GM18909 (cell line): ENCODE measurements at regions not wholly inside any gene's neighbourhood (a gene's known extent, or its start where the extent isn't known, plus 50 kb on each side); places are given as distances from the start of the nearest gene placed in this dataset.
"Not testable (repeated sequence)": the region's sequence is repeated elsewhere in the genome, so short reads cannot be mapped to it uniquely, and the experiment has no call there.

Experiments
- ATAC-seq: cut with Tn5 transposase; IDR thresholded peaks from one replicate; pipeline ENCODE4 v1.9.1; 2021; ENCODE audit warnings: mild to moderate bottlenecking; ENCODE audit not compliant: unreplicated experiment, poor library complexity

- no peak for ATAC-seq
Measured at GRCh38 chr4:38532908-38533499, 131.0 kb upstream of the KLF3 start.

- no peak for ATAC-seq
Measured at GRCh38 chr4:38534344-38535045, 129.5 kb upstream of the KLF3 start.

- ATAC-seq: not testable (repeated sequence)
Measured at GRCh38 chr4:38535071-38535470, 128.9 kb upstream of the KLF3 start.

GRCh38 chr4:38535717-38536116 is 128.3 kb upstream of the KLF3 start:
- ATAC-seq: no peak

GRCh38 chr4:38536716-38537115 is 127.3 kb upstream of the KLF3 start:
- ATAC-seq: no peak

- no peak for ATAC-seq
Measured at GRCh38 chr4:38537666-38538065, 126.3 kb upstream of the KLF3 start.

- no peak for ATAC-seq
Measured at GRCh38 chr4:38538517-38538916, 125.5 kb upstream of the KLF3 start.

GRCh38 chr4:38539501-38539900 is 124.5 kb upstream of the KLF3 start:
- no peak for ATAC-seq

- no peak for ATAC-seq
Measured at GRCh38 chr4:38547052-38547451, 116.9 kb upstream of the KLF3 start.

GRCh38 chr4:38548256-38548655 is 115.7 kb upstream of the KLF3 start:
- no peak for ATAC-seq

- ATAC-seq: no peak
Measured at GRCh38 chr4:38559374-38559773, 104.6 kb upstream of the KLF3 start.

- ATAC-seq: no peak
Measured at GRCh38 chr4:38560340-38560739, 103.7 kb upstream of the KLF3 start.

- ATAC-seq: peak; percentile 94
Measured at GRCh38 chr4:38560768-38561558, 103.0 kb upstream of the KLF3 start.

- no peak for ATAC-seq
Measured at GRCh38 chr4:38562751-38563198, 101.2 kb upstream of the KLF3 start.

- no peak for ATAC-seq
Measured at GRCh38 chr4:38563707-38564495, 100.1 kb upstream of the KLF3 start.

GRCh38 chr4:38565271-38566199 is 98.5 kb upstream of the KLF3 start:
- ATAC-seq: no peak

- no peak for ATAC-seq
Measured at GRCh38 chr4:38566806-38567398, 97.1 kb upstream of the KLF3 start.

GRCh38 chr4:38567457-38567856 is 96.5 kb upstream of the KLF3 start:
- no peak for ATAC-seq

GRCh38 chr4:38568768-38569167 is 95.2 kb upstream of the KLF3 start:
- no peak for ATAC-seq
